Omental fat pad (tissue), 3 donors: ENCODE measurements at regions not wholly inside any gene's neighbourhood (a gene's known extent, or its start where the extent isn't known, plus 50 kb on each side); places are given as distances from the start of the nearest gene placed in this dataset.

Experiments
- ATAC-seq: fragments of 150-250 bp; one replicate; pipeline ENCODE4 v1.9.1; 2016; ENCODE audit warnings: mild to moderate bottlenecking, moderate library complexity; ENCODE audit not compliant: low FRiP score
- DNase-seq: peaks from one replicate; pipeline ENCODE4 v3.0.0-alpha.2; 2019; ENCODE audit warnings: low spot score
- TF ChIP-seq, protein P1 (sequence below), 3 donors: fragments of 450-650 bp; IDR thresholded peaks; one replicate each; pipeline ENCODE4 v1.5.1; 2016 to 2017; ENCODE audit warnings: antibody characterized with exemption in 3 of 3, mild to moderate bottlenecking in 3 of 3, moderate library complexity in 2 of 3

DNA sequence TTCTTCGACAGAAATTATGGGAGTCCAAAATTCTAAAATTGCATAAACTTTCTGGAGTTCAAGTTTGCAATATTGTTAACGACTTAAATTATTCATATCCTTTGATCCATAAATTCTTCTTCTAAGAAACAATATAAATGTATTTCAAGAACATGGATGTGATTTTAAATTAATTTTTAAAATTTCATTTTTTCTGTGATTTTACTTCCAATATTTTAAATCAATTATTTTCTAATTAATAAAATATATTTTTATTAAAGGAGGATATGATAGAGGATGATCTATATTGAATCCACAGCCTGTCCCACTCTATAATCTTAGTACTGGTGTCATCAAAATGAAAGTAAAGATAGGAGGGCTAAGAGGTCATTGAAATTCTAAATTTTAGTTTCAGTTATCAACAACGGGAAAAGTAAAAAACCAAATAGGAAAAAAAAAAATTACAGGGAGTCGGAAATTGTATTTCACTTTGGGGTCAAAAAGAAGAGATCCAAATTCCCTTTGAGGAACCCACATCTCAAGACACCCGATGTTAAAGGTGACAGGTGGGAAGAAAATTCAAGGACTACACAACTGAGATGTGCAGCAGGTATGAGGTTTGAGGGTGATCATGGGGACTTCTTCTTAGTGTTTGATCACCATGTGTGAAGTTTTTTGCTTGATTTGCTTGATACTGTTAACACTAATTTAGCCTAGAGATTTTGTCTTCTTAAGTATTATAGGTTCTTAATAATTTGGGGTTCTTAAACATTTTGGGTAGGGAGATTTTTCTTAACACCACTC is 154.8 kb upstream of the RGS18 start:
- no peak for ATAC-seq
- DNase-seq = no peak
- TF ChIP-seq, protein P1, sequence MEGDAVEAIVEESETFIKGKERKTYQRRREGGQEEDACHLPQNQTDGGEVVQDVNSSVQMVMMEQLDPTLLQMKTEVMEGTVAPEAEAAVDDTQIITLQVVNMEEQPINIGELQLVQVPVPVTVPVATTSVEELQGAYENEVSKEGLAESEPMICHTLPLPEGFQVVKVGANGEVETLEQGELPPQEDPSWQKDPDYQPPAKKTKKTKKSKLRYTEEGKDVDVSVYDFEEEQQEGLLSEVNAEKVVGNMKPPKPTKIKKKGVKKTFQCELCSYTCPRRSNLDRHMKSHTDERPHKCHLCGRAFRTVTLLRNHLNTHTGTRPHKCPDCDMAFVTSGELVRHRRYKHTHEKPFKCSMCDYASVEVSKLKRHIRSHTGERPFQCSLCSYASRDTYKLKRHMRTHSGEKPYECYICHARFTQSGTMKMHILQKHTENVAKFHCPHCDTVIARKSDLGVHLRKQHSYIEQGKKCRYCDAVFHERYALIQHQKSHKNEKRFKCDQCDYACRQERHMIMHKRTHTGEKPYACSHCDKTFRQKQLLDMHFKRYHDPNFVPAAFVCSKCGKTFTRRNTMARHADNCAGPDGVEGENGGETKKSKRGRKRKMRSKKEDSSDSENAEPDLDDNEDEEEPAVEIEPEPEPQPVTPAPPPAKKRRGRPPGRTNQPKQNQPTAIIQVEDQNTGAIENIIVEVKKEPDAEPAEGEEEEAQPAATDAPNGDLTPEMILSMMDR (IDR thresholded peaks at IDR 0.05) = no peak

DNA sequence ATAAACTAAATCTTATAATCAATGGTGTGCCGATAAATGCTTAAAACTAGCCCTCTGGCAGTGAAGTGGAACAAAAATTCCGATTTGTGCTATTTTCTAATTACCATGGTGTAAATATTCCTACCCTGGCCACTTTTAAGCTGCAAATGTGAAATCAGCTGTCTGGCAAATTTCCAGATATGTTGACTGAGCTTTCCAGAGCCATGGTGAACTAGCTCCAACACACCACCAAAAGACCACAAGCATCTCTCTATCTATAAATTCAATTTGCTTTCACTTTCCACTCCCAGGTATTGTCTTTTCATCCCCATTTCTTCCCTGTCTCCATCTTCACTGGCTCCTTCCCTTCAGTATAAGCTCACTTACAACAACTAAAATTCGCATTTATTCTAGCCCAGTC is 152.3 kb upstream of the RGS18 start:
- DNase-seq (no peak), ATAC-seq (no peak)
- TF ChIP-seq, protein P1 (IDR thresholded peaks at IDR 0.05) = no peak

DNA sequence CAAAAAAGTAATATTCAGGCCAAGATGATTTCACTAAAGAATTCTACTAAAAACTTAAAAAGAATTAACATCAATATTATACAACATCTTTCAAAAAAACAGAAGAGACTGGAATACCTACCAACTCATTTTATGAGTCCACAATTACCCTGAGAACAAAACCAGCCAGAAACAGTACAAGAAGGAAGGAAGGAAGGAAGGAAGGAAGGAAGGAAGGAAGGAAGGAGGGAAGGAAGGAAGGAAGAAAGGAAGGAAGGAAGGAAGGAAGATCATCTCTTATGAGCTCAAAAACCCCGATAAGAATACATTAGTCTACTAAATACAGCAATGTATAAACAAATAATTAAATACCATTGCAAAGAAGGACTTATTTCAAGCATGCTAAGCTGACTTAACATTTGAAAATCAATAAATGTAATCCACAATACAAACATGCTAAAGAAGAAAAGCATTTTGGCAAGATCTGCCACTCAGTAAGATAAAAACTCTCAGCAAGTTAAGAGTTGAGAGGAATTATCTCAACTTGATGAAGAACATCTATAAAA is 149.9 kb upstream of the RGS18 start:
- DNase-seq (no peak), ATAC-seq (no peak)
- TF ChIP-seq, protein P1 (IDR thresholded peaks at IDR 0.05) = no peak

DNA sequence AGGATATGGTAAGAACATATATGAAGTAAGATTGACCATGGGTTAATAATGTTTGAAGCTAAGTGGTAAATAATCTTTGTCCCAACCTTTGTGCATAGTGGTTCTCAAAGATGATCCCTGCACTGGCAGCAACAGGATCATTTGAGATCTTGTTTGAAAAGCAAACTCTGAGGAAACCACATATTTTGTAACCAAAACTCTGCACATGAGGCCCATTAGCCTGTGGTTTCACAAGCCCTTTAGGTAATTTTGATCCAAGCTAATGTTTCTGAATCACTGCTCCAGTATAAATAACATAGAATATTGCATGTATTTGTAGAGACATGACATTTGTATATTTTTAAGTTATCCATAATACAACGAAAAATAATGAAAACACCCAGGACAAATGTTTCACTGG is 147.9 kb upstream of the RGS18 start:
- TF ChIP-seq, protein P1 (IDR thresholded peaks at IDR 0.05) = no peak
- DNase-seq = no peak
- no peak for ATAC-seq

DNA sequence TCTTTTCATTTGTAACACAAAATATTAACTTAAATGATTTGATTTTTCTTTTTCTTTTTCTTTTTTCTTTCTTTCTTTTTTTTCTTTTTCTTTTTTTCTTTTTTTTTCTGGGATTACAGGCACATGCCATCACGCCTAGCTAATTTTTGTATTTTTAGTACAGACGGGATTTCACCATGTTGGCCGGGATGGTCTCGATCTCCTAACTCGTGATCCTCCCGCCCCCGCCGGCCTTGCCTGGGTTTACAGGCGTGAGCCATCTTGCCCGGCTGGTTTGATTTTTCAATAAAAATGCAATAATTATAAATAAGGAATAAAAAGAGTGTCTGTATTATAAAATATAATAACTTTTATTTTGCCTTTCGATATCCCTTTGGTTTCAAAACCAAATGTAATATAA is 146.7 kb upstream of the RGS18 start:
- DNase-seq (no peak), ATAC-seq (no peak)
- TF ChIP-seq, protein P1 (IDR thresholded peaks at IDR 0.05) = no peak

DNA sequence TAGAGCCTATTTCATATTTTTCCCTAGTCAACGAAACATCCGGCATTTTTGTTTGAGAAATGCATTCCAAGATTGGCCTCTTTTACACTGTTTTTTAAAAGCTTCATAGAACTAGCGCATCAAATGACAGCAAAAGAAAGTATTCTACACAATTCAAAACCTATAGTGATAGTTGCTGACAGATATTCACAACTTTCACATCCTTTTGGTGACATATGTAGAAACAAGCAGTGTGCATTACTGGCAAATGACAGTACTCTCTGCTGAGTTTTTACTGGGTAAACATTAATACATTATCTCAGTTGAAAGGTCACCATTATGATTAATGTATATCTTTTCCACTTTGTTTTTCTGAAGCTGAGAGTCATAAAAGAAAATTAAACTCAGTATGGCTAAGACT is 135.4 kb upstream of the RGS18 start:
- ATAC-seq (no peak), DNase-seq (no peak)
- TF ChIP-seq, protein P1 (IDR thresholded peaks at IDR 0.05) = no peak

DNA sequence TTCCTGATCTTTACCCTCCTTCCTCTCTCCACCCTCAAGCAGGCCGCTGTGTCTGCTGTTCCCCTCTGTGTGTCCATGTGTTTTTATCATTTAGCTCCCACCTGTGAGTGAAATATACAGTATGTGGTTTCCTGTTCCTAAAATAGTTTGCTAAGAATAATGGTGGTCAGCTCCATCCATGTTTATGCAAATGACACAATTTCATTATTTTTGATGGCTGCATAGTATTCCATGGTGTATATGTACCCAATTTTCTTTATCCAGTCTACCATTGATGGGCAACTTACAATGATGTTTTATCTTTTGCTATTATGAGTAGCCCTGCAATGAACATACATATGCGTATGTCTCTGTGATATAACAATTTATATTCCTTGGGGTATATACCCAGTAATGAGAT is 133.4 kb upstream of the RGS18 start:
- no peak for ATAC-seq
- TF ChIP-seq, protein P1 (IDR thresholded peaks at IDR 0.05) = no peak
- DNase-seq = no peak
